Thyroid gland (tissue), 4 donors: ENCODE measurements at regions not wholly inside any gene's neighbourhood (a gene's known extent, or its start where the extent isn't known, plus 50 kb on each side); places are given as distances from the start of the nearest gene placed in this dataset.

Experiments
- DNase-seq, 2 donors: peaks; one replicate each; pipeline ENCODE4 v3.0.0-alpha.2; 2019
- H3K27ac ChIP-seq, 3 donors: fragments of 200-600 bp; sonication (generic); 1 replicate in 2 of 3; 2 replicates in 1 of 3; pipeline ENCODE4 v1.5.1; 2016 to 2019; ENCODE audit warnings: mild to moderate bottlenecking in 1 of 3, moderate library complexity in 1 of 3
- H3K27me3 ChIP-seq: fragments of 200-600 bp; sonication (generic); one replicate; pipeline ENCODE4 v1.5.1; 2019
- H3K36me3 ChIP-seq, 2 donors: fragments of 200-600 bp; sonication (generic); one replicate each; pipeline ENCODE4 v1.5.1; 2016 to 2019
- H3K4me1 ChIP-seq, 2 donors: fragments of 200-600 bp; sonication (generic); one replicate each; pipeline ENCODE4 v1.5.1; 2017 to 2019
- H3K4me3 ChIP-seq, 3 donors: fragments of 200-600 bp; sonication (generic); replicated peaks in 1 of 3; 1 replicate in 2 of 3; 2 replicates in 1 of 3; pipeline ENCODE4 v1.5.1; 2016; ENCODE audit warnings: mild to moderate bottlenecking in 1 of 3
- H3K9me3 ChIP-seq: fragments of 200-600 bp; sonication (generic); one replicate; pipeline ENCODE4 v1.5.1; 2017
- POLR2A ChIP-seq, 2 donors: fragments of 450-650 bp; IDR thresholded peaks; one replicate each; pipeline ENCODE4 v1.6.1; 2017; ENCODE audit warnings: antibody characterized with exemption in 2 of 2, mild to moderate bottlenecking in 2 of 2, moderate library complexity in 1 of 2
- WGBS, 2 donors: methylation state at CpG; one replicate each; pipeline ENCODE4 v1.1.5; 2017; 5-methylcytosine and 5-hydroxymethylcytosine counted together
- intact Hi-C: fragments of 100-400 bp; cut with DNase I; formaldehyde crosslinking; loops from one replicate; pipeline ENCODE4 v1.15.1; 2023
- TF ChIP-seq, protein P1 (sequence below), 6 experiments: fragments of 200-600 bp in 3 of 6; fragments of 450-650 bp in 3 of 6; sonication (generic) in 3 of 6; IDR thresholded peaks; one replicate each; pipeline ENCODE4 v1.5.1; 2016 to 2019; ENCODE audit warnings: antibody characterized with exemption in 6 of 6, mild to moderate bottlenecking in 2 of 6, inconsistent platforms in 1 of 6, moderate library complexity in 1 of 6

DNA sequence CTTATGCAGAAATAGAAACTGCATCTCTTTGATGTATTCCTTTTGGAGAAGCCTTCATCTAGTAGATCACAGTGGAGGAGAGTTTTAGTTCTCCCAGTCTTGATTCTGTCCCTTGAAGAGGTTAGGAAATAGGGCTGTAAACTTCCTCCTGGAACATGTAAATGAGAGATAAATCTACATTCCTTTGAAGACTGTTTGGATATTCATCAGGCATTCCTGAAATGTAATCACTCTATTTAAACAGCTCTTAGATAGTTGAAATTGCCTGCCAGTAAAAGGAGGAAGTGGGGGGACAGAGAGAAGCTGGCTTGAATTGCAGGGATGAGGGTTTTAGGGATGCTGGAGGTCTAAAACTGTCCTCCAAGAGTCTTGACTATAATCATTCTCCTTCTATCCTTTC is 254.3 kb upstream of the LRRC3B start:
- intact Hi-C loops: no loop called here
- TF ChIP-seq, protein P1, sequence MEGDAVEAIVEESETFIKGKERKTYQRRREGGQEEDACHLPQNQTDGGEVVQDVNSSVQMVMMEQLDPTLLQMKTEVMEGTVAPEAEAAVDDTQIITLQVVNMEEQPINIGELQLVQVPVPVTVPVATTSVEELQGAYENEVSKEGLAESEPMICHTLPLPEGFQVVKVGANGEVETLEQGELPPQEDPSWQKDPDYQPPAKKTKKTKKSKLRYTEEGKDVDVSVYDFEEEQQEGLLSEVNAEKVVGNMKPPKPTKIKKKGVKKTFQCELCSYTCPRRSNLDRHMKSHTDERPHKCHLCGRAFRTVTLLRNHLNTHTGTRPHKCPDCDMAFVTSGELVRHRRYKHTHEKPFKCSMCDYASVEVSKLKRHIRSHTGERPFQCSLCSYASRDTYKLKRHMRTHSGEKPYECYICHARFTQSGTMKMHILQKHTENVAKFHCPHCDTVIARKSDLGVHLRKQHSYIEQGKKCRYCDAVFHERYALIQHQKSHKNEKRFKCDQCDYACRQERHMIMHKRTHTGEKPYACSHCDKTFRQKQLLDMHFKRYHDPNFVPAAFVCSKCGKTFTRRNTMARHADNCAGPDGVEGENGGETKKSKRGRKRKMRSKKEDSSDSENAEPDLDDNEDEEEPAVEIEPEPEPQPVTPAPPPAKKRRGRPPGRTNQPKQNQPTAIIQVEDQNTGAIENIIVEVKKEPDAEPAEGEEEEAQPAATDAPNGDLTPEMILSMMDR (IDR thresholded peaks at IDR 0.05): no peak
- no peak for TF ChIP-seq POLR2A (IDR thresholded peaks at IDR 0.05)
- H3K27me3 ChIP-seq: no peaks in the 10 kb centered on the region
- no peak overlapping the region for H3K4me3 ChIP-seq
- H3K9me3 ChIP-seq: no peaks in the 10 kb centered on the region
- H3K4me1 ChIP-seq: no peaks in the 10 kb centered on the region
- no peaks in the 10 kb centered on the region for H3K36me3 ChIP-seq
- no peak overlapping the region for H3K27ac ChIP-seq
- no peak for DNase-seq

DNA sequence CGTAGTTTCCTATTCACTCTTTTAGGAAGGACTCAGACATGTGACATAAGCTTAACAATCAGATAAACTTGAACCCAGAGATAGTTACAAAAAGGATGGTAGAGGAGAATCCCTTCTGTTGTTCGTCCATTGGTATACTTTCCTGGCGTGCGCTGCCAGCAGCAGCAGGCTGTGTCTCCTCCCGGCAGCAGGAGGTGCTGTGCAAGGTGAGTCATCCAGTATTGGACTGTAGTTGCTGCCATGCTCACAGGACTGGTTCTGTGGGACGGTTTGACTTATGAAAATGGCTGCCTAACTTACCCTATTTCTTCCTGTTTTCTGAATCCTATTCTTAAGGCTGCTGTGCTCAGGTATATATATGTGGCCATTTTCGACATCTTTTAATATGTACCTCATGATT is 253.4 kb upstream of the LRRC3B start:
- H3K36me3 ChIP-seq: no peaks in the 10 kb centered on the region
- WGBS, 2 donors: 82 to 84% methylated on average over 7 of the region's 7 CpGs
- TF ChIP-seq, protein P1 (IDR thresholded peaks at IDR 0.05): no peak
- no peak for TF ChIP-seq POLR2A (IDR thresholded peaks at IDR 0.05)
- DNase-seq: no peak
- H3K9me3 ChIP-seq: no peaks in the 10 kb centered on the region
- intact Hi-C loops: no loop called here
- H3K27ac ChIP-seq: no peak overlapping the region
- H3K4me3 ChIP-seq: no peak overlapping the region
- no peaks in the 10 kb centered on the region for H3K27me3 ChIP-seq
- no peaks in the 10 kb centered on the region for H3K4me1 ChIP-seq

DNA sequence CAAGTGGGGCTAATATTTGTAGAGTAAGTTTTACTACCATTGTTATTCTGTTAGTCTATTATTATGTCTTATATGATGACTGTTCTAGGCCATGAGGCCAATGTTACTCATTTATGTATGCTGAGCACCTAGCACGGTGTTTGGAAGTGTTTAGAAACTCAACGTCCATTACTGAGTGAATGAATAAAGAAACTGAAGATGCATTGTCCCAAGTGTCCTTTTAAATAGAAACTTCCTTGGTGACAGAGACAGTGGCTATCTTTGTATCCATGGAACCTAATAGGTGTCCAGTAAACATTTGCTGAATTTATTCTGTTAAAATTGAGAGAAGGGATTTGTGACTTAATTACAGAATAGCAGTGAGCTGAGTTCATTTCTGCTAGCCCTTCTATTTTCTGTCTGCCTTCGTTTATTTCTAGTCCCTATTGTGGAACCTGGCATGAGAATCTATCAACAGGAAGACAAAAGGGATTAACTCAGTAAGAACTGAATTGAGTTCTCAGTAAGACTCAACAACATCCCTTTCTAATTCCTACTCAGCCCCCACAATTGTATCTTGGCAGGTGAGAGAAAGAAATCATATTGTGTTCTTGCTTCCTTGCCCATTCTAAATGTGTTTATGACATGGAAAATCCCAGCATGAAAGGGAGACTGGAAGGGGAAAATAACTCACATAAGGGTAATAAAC is 246.6 kb upstream of the LRRC3B start:
- Histone ChIP-seq H3K27me3 (no peaks in the 10 kb centered on the region), H3K4me3 (no peak overlapping the region), H3K36me3 (no peaks in the 10 kb centered on the region), H3K9me3 (no peaks in the 10 kb centered on the region), H3K27ac (no peak overlapping the region), H3K4me1 (no peaks in the 10 kb centered on the region)
- no peak for DNase-seq
- intact Hi-C loops: no loop called here
- TF ChIP-seq POLR2A (IDR thresholded peaks at IDR 0.05): no peak
- TF ChIP-seq, protein P1 (IDR thresholded peaks at IDR 0.05): no peak
- WGBS, 2 donors: 63 to 71% methylated on average over 3 of the region's 3 CpGs

DNA sequence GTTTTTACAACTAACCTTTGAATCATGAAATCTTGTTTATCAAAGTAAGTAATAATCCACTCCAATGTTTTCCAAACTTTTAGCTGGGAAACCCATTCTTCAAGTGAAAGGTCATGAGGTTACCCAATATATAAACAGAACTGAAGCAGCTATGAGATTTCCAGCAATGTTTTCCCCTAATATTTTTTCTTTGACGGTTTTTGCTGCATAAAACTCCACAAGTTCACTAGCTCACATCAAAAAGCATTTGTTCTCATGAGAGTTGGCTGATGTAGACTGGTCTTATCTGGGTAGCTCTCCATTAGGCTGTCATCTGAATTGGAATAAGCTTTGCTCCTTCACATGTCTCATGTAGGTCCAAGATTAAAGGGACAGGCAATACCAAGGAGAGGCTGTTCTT is 241.2 kb upstream of the LRRC3B start:
- H3K36me3 ChIP-seq: no peaks in the 10 kb centered on the region
- no peak overlapping the region for H3K4me3 ChIP-seq
- intact Hi-C loops: no loop called here
- no peaks in the 10 kb centered on the region for H3K4me1 ChIP-seq
- TF ChIP-seq, protein P1 (IDR thresholded peaks at IDR 0.05): no peak
- no peak for TF ChIP-seq POLR2A (IDR thresholded peaks at IDR 0.05)
- H3K9me3 ChIP-seq: no peaks in the 10 kb centered on the region
- WGBS, 2 donors: 61 to 68% methylated on average over 1 of the region's 1 CpG
- H3K27me3 ChIP-seq: no peaks in the 10 kb centered on the region
- DNase-seq: no peak
- H3K27ac ChIP-seq: no peak overlapping the region

DNA sequence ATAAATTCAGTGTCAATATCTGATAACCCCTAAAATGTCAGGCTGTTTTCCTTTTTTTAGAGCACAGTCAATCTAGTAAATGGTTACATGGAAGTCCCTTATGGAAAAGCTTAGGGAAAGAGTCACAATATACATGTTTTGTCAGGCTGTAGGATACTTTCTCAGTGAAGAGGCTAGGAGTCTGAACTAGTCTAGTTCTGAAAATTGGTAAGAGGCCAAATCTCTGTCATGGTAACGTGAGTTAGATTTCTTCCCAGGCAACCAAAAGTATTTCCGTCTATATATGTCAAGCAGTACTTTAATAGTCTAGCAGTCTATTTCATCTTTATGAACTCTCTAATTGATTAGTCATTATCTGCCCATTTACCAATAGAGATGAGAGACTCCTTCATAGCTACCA is 215.9 kb upstream of the LRRC3B start:
- no peak for DNase-seq
- no peaks in the 10 kb centered on the region for H3K9me3 ChIP-seq
- H3K27me3 ChIP-seq: no peaks in the 10 kb centered on the region
- no peak overlapping the region for H3K4me3 ChIP-seq
- 49 to 58% methylated on average over 2 of the region's 2 CpGs for WGBS, 2 donors
- no peak overlapping the region for H3K27ac ChIP-seq
- H3K36me3 ChIP-seq: no peaks in the 10 kb centered on the region
- intact Hi-C loops: no loop called here
- H3K4me1 ChIP-seq: no peaks in the 10 kb centered on the region
- TF ChIP-seq, protein P1 (IDR thresholded peaks at IDR 0.05): no peak
- no peak for TF ChIP-seq POLR2A (IDR thresholded peaks at IDR 0.05)
